A673 (cell line): ENCODE measurements at regions not wholly inside any gene's neighbourhood (a gene's known extent, or its start where the extent isn't known, plus 50 kb on each side); places are given as distances from the start of the nearest gene placed in this dataset.

Experiments
- EZH2 ChIP-seq: fragments of 200-600 bp; sonication (generic); IDR thresholded peaks from 2 replicates; pipeline ENCODE4 v1.6.1; 2017; ENCODE audit warnings: borderline replicate concordance, low read depth, mild to moderate bottlenecking, mixed read lengths, antibody characterized with exemption, low read length; ENCODE audit not compliant: poor library complexity, severe bottlenecking
- TF ChIP-seq, protein P1 (sequence below): fragments of 300-800, 200-600 bp; sonication (generic); conservative IDR thresholded peaks from 2 replicates; pipeline ENCODE4 v1.5.1; 2017; ENCODE audit warnings: low read depth, mild to moderate bottlenecking, antibody characterized with exemption, low read length, moderate library complexity, mixed read lengths

DNA sequence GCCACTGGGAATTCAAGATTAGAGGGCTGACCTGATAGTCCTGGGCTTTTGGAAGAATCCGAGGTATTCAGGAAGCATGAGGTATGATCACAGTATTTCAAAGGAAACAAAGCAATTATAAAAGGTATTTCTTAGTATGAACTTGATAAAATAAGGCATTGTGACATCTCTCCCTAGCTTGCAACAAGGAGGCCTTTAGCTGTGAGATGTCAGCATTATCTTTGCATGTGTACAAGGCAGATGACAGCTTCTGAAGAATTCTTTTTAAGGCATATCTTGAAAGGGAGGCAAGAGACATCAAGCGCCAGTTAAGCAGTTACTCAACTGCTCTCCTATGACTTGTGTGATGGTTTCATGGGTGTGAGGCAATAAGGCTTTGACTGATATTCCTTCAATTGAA, 1123.7 kb downstream of the PLA2G4A start:
- TF ChIP-seq, protein P1, sequence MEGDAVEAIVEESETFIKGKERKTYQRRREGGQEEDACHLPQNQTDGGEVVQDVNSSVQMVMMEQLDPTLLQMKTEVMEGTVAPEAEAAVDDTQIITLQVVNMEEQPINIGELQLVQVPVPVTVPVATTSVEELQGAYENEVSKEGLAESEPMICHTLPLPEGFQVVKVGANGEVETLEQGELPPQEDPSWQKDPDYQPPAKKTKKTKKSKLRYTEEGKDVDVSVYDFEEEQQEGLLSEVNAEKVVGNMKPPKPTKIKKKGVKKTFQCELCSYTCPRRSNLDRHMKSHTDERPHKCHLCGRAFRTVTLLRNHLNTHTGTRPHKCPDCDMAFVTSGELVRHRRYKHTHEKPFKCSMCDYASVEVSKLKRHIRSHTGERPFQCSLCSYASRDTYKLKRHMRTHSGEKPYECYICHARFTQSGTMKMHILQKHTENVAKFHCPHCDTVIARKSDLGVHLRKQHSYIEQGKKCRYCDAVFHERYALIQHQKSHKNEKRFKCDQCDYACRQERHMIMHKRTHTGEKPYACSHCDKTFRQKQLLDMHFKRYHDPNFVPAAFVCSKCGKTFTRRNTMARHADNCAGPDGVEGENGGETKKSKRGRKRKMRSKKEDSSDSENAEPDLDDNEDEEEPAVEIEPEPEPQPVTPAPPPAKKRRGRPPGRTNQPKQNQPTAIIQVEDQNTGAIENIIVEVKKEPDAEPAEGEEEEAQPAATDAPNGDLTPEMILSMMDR = no peak
- TF ChIP-seq EZH2 = no peak
